ENCODE measurements at regions not wholly inside any gene's neighbourhood (a gene's known extent, or its start where the extent isn't known, plus 50 kb on each side); places are given as distances from the start of the nearest gene placed in this dataset.

GRCh38 chr3:103600844-103601243, 1166.0 kb downstream of the ZPLD1 start:
- no peak overlapping the region for H3K9ac ChIP-seq (ENCODE audit: low read depth in 1 of 2, low read length in 2 of 2)
- H3K4me3 ChIP-seq (ENCODE audit: low read depth in 1 of 2, low read length in 2 of 2): no peak overlapping the region
- no peak overlapping the region for H3K27ac ChIP-seq (ENCODE audit: low read depth, low read length)
- no peaks in the 10 kb centered on the region for H3K9me3 ChIP-seq (ENCODE audit: control insufficient read depth in 1 of 2, low read length in 2 of 2)
- no peaks in the 10 kb centered on the region for H3K27me3 ChIP-seq (ENCODE audit: control insufficient read depth in 1 of 2, insufficient read depth in 2 of 2, low read length in 2 of 2)
- H3K36me3 ChIP-seq (ENCODE audit: control insufficient read depth in 1 of 2, insufficient read depth in 2 of 2, low read length in 2 of 2): no peaks in the 10 kb centered on the region
- H3K4me1 ChIP-seq (ENCODE audit: control insufficient read depth in 1 of 2, insufficient read depth in 2 of 2, low read length in 2 of 2): no peaks in the 10 kb centered on the region

- no peak overlapping the region for H3K9ac ChIP-seq (ENCODE audit: low read depth in 1 of 2, low read length in 2 of 2)
- no peaks in the 10 kb centered on the region for H3K27me3 ChIP-seq (ENCODE audit: control insufficient read depth in 1 of 2, insufficient read depth in 2 of 2, low read length in 2 of 2)
These were observed 1166.9 kb downstream of the ZPLD1 start for GRCh38 chr3:103601666-103602065.

GRCh38 chr3:103609472-103609871, 1174.7 kb downstream of the ZPLD1 start:
- Histone ChIP-seq H3K9ac (ENCODE audit: low read depth in 1 of 2, low read length in 2 of 2) (no peak overlapping the region), H3K4me1 (ENCODE audit: control insufficient read depth in 1 of 2, insufficient read depth in 2 of 2, low read length in 2 of 2) (no peaks in the 10 kb centered on the region), H3K9me3 (ENCODE audit: control insufficient read depth in 1 of 2, low read length in 2 of 2) (no peaks in the 10 kb centered on the region), H3K27me3 (ENCODE audit: control insufficient read depth in 1 of 2, insufficient read depth in 2 of 2, low read length in 2 of 2) (no peaks in the 10 kb centered on the region), H3K4me3 (ENCODE audit: low read depth in 1 of 2, low read length in 2 of 2) (no peak overlapping the region), H3K27ac (ENCODE audit: low read depth, low read length) (no peak overlapping the region), H3K36me3 (ENCODE audit: control insufficient read depth in 1 of 2, insufficient read depth in 2 of 2, low read length in 2 of 2) (no peaks in the 10 kb centered on the region)

More at GRCh38 chr3:103601666-103602065, 1166.9 kb downstream of the ZPLD1 start:
- Histone ChIP-seq H3K27ac (ENCODE audit: low read depth, low read length) (no peak overlapping the region), H3K4me1 (ENCODE audit: control insufficient read depth in 1 of 2, insufficient read depth in 2 of 2, low read length in 2 of 2) (no peaks in the 10 kb centered on the region), H3K36me3 (ENCODE audit: control insufficient read depth in 1 of 2, insufficient read depth in 2 of 2, low read length in 2 of 2) (no peaks in the 10 kb centered on the region), H3K9me3 (ENCODE audit: control insufficient read depth in 1 of 2, low read length in 2 of 2) (no peaks in the 10 kb centered on the region), H3K4me3 (ENCODE audit: low read depth in 1 of 2, low read length in 2 of 2) (no peak overlapping the region)

DNA sequence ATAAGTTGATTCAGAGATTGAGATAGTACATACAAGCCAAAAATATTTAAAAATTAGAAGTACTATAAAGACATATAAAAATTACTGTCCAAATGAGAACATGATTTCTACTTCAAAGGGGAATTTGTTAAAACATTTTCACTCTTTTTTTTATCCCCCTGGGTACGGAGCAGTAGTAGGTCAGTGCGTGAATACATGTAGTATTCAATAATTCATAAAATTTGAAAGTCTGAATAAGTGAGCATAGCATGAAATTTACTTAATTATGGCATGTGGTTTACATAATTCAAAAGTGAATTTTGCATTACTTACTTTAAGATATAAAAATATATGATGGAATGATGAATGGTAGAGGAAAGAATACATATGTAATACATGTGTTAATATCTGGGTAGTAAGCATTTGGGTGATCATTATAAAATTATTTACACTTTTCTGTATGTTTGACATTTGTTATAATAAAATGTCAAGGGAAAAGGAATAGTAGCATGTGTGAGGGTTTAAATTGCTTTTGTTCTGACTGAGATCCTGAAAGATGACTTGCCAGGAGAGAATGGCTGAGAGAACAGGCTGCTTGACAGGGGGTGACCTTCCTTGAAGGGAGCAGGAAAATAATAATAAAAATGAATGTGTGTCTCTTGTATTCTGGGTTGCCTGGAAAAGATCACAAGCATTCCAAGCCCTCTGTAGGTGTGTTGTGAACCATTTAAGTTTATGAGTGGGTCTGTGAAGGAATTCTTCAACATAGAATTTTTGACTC, 1178.8 kb downstream of the ZPLD1 start:
- H3K4me3 ChIP-seq (ENCODE audit: low read depth in 1 of 2, low read length in 2 of 2): no peak overlapping the region
- no peak overlapping the region for H3K9ac ChIP-seq (ENCODE audit: low read depth in 1 of 2, low read length in 2 of 2)
- no peak overlapping the region for H3K27ac ChIP-seq (ENCODE audit: low read depth, low read length)
- H3K4me1 ChIP-seq (ENCODE audit: control insufficient read depth in 1 of 2, insufficient read depth in 2 of 2, low read length in 2 of 2): no peaks in the 10 kb centered on the region
- no peaks in the 10 kb centered on the region for H3K27me3 ChIP-seq (ENCODE audit: control insufficient read depth in 1 of 2, insufficient read depth in 2 of 2, low read length in 2 of 2)
- no peaks in the 10 kb centered on the region for H3K9me3 ChIP-seq (ENCODE audit: control insufficient read depth in 1 of 2, low read length in 2 of 2)
- H3K36me3 ChIP-seq (ENCODE audit: control insufficient read depth in 1 of 2, insufficient read depth in 2 of 2, low read length in 2 of 2): no peaks in the 10 kb centered on the region

DNA sequence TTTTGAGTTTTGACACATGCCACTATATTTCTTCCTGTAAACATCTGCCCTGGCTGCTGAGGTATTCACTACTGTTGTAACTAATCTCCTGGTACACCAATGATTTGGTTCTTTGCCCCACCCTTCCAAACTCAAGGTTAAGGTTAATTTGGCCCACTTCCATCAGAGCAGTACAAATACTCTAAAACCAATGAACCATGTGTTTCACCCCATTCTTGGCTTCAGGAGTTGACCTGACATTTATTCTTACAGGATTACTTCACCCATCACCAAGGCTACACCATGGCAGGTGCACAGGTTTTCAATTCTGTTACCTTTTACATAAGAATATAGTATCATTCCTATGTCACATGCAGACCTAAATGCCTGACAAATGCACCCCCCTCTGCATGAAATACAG, 1179.9 kb downstream of the ZPLD1 start:
- Histone ChIP-seq H3K9ac (ENCODE audit: low read depth in 1 of 2, low read length in 2 of 2) (no peak overlapping the region), H3K4me1 (ENCODE audit: control insufficient read depth in 1 of 2, insufficient read depth in 2 of 2, low read length in 2 of 2) (no peaks in the 10 kb centered on the region), H3K27me3 (ENCODE audit: control insufficient read depth in 1 of 2, insufficient read depth in 2 of 2, low read length in 2 of 2) (no peaks in the 10 kb centered on the region), H3K9me3 (ENCODE audit: control insufficient read depth in 1 of 2, low read length in 2 of 2) (peaks cover 3 to 5% of the 10 kb centered on the region in 2 donors), H3K36me3 (ENCODE audit: control insufficient read depth in 1 of 2, insufficient read depth in 2 of 2, low read length in 2 of 2) (no peaks in the 10 kb centered on the region), H3K4me3 (ENCODE audit: low read depth in 1 of 2, low read length in 2 of 2) (no peak overlapping the region), H3K27ac (ENCODE audit: low read depth, low read length) (no peak overlapping the region)

DNA sequence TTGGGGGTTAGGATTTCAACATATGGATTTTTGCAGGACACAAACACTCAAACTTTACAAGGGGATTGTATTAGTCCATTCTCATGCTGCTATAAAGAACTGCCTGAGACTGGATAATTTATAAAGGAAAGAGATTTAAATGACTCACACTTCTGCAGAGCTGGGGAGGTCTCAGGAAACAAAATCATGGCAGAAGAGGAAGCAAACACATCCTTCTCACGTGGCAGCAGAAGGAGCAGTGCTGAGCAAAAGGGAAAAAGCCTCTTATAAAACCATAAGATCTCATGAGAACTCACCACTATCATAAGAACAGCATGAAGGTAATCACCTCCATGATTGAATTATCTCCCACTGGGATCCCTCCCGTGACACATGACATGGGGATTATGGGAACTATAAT, 1183.1 kb downstream of the ZPLD1 start:
- Histone ChIP-seq H3K4me1 (ENCODE audit: control insufficient read depth in 1 of 2, insufficient read depth in 2 of 2, low read length in 2 of 2) (no peaks in the 10 kb centered on the region), H3K27ac (ENCODE audit: low read depth, low read length) (no peak overlapping the region), H3K27me3 (ENCODE audit: control insufficient read depth in 1 of 2, insufficient read depth in 2 of 2, low read length in 2 of 2) (no peaks in the 10 kb centered on the region), H3K36me3 (ENCODE audit: control insufficient read depth in 1 of 2, insufficient read depth in 2 of 2, low read length in 2 of 2) (no peaks in the 10 kb centered on the region), H3K4me3 (ENCODE audit: low read depth in 1 of 2, low read length in 2 of 2) (no peak overlapping the region), H3K9me3 (ENCODE audit: control insufficient read depth in 1 of 2, low read length in 2 of 2) (peaks cover 3 to 5% of the 10 kb centered on the region in 2 donors), H3K9ac (ENCODE audit: low read depth in 1 of 2, low read length in 2 of 2) (no peak overlapping the region)

DNA sequence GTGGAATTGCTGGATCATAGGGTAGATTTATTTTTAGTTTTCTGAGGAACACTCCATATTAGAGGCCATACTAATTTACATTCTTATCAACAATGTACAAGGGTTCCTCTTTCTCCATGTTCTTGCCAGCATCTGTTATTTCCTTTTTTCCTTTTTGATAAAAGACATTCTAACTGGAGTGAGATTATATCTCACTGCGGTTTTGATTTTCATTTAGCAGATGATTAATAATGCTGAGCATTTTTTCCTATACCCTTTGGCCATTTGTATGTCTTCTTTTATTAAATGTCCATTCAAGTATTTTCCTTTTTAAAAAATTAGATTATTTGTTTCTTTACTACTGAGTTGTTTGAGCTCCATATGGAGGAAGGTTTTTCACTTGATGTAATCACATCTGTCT, 1189.5 kb downstream of the ZPLD1 start:
- Histone ChIP-seq H3K36me3 (ENCODE audit: control insufficient read depth in 1 of 2, insufficient read depth in 2 of 2, low read length in 2 of 2) (no peaks in the 10 kb centered on the region), H3K27ac (ENCODE audit: low read depth, low read length) (no peak overlapping the region), H3K4me3 (ENCODE audit: low read depth in 1 of 2, low read length in 2 of 2) (no peak overlapping the region), H3K9ac (ENCODE audit: low read depth in 1 of 2, low read length in 2 of 2) (no peak overlapping the region), H3K27me3 (ENCODE audit: control insufficient read depth in 1 of 2, insufficient read depth in 2 of 2, low read length in 2 of 2) (no peaks in the 10 kb centered on the region), H3K9me3 (ENCODE audit: control insufficient read depth in 1 of 2, low read length in 2 of 2) (peaks cover 1 to 4% of the 10 kb centered on the region in 2 donors), H3K4me1 (ENCODE audit: control insufficient read depth in 1 of 2, insufficient read depth in 2 of 2, low read length in 2 of 2) (no peaks in the 10 kb centered on the region)

- H3K9me3 ChIP-seq (ENCODE audit: control insufficient read depth in 1 of 2, low read length in 2 of 2): peaks cover 16 to 19% of the 10 kb centered on the region in 2 donors
- H3K27me3 ChIP-seq (ENCODE audit: control insufficient read depth in 1 of 2, insufficient read depth in 2 of 2, low read length in 2 of 2): no peaks in the 10 kb centered on the region
- no peaks in the 10 kb centered on the region for H3K36me3 ChIP-seq (ENCODE audit: control insufficient read depth in 1 of 2, insufficient read depth in 2 of 2, low read length in 2 of 2)
- no peak overlapping the region for H3K9ac ChIP-seq (ENCODE audit: low read depth in 1 of 2, low read length in 2 of 2)
- no peak overlapping the region for H3K27ac ChIP-seq (ENCODE audit: low read depth, low read length)
- no peaks in the 10 kb centered on the region for H3K4me1 ChIP-seq (ENCODE audit: control insufficient read depth in 1 of 2, insufficient read depth in 2 of 2, low read length in 2 of 2)
- no peak overlapping the region for H3K4me3 ChIP-seq (ENCODE audit: low read depth in 1 of 2, low read length in 2 of 2)
These were observed 1194.6 kb downstream of the ZPLD1 start for GRCh38 chr3:103629391-103629790.

GRCh38 chr3:103644450-103644849, 1209.6 kb downstream of the ZPLD1 start:
- no peaks in the 10 kb centered on the region for H3K27me3 ChIP-seq (ENCODE audit: control insufficient read depth in 1 of 2, insufficient read depth in 2 of 2, low read length in 2 of 2)
- H3K4me1 ChIP-seq (ENCODE audit: control insufficient read depth in 1 of 2, insufficient read depth in 2 of 2, low read length in 2 of 2): no peaks in the 10 kb centered on the region
- no peaks in the 10 kb centered on the region for H3K9me3 ChIP-seq (ENCODE audit: control insufficient read depth in 1 of 2, low read length in 2 of 2)
- no peak overlapping the region for H3K27ac ChIP-seq (ENCODE audit: low read depth, low read length)
- H3K4me3 ChIP-seq (ENCODE audit: low read depth in 1 of 2, low read length in 2 of 2): no peak overlapping the region
- H3K36me3 ChIP-seq (ENCODE audit: control insufficient read depth in 1 of 2, insufficient read depth in 2 of 2, low read length in 2 of 2): no peaks in the 10 kb centered on the region
- H3K9ac ChIP-seq (ENCODE audit: low read depth in 1 of 2, low read length in 2 of 2): no peak overlapping the region

- H3K36me3 ChIP-seq (ENCODE audit: control insufficient read depth in 1 of 2, insufficient read depth in 2 of 2, low read length in 2 of 2): no peaks in the 10 kb centered on the region
- H3K4me1 ChIP-seq (ENCODE audit: control insufficient read depth in 1 of 2, insufficient read depth in 2 of 2, low read length in 2 of 2): no peaks in the 10 kb centered on the region
- H3K9me3 ChIP-seq (ENCODE audit: control insufficient read depth in 1 of 2, low read length in 2 of 2): no peaks in the 10 kb centered on the region
- H3K4me3 ChIP-seq (ENCODE audit: low read depth in 1 of 2, low read length in 2 of 2): no peak overlapping the region
- H3K9ac ChIP-seq (ENCODE audit: low read depth in 1 of 2, low read length in 2 of 2): no peak overlapping the region
- H3K27ac ChIP-seq (ENCODE audit: low read depth, low read length): no peak overlapping the region
- H3K27me3 ChIP-seq (ENCODE audit: control insufficient read depth in 1 of 2, insufficient read depth in 2 of 2, low read length in 2 of 2): no peaks in the 10 kb centered on the region
These were observed 1219.2 kb downstream of the ZPLD1 start for GRCh38 chr3:103653996-103654395.
